ENCODE measurements at regions not wholly inside any gene's neighbourhood (a gene's known extent, or its start where the extent isn't known, plus 50 kb on each side); places are given as distances from the start of the nearest gene placed in this dataset.

GRCh38 chr10:42950606-42951485 is 126.0 kb upstream of the RET start (continued):
- TF ChIP-seq GATAD2B (conservative IDR thresholded peaks at IDR 0.05; ENCODE audit: low read depth) (no peak), EZH2 (IDR thresholded peaks at IDR 0.05; ENCODE audit: borderline replicate concordance, control insufficient read depth, low read depth, low read length) (no peak)

DNA sequence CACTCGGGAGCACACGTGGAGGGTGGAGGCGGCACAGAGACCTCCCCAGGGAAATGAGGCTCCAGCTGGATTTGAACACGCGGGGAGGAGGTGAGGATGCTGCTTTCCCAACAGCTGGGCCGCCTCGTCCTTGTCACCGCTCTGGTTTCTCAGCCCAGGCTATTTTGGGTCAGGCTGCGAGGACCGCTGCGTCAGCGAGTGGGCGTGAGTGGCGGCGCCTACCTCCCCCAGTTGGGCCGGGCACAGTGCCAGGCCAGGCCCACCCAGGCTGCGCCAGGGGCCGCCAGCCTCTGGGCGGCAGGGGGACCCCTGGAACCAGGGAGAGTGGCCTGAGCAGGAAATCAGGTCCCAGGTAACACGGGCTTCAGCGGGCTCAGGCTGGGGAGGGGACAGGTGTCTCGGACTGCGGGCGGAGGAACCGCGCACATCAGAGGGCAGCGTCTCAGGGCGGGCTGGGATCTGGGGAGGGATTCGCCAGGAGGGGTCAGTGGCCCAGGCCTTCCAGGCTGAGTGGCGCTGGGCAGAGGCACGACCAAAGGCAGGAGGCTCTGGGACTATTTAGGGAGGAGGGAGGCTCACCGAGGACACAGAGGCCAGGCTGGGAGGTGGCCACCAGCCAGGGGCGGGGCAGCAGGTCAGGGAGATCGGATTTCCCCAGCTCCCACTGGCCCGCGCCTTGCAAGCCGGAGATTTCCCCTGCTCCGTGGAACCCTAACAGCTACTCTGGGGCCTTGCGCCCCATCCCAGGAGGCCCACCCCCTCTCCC is 125.2 kb upstream of the RET start:
- no peak overlapping the region for H3K4me3 ChIP-seq
- H3K79me2 ChIP-seq (ENCODE audit: control insufficient read depth, insufficient read depth, low read length), result no peaks in the 10 kb centered on the region
- in situ Hi-C loops (cut with MboI), result no loop called here
- TF ChIP-seq BMI1 (IDR thresholded peaks at IDR 0.05; ENCODE audit: borderline replicate concordance) (no peak), RB1 (IDR thresholded peaks at IDR 0.05; ENCODE audit: borderline replicate concordance) (no peak), CBX5 (IDR thresholded peaks at IDR 0.05; ENCODE audit: low read depth) (no peak)
- no peak overlapping the region for H2AFZ ChIP-seq (ENCODE audit: control insufficient read depth, low read depth, low read length)
- ChIA-PET RAD21 (ENCODE audit: unreplicated experiment) (no interaction called here), SMC1A (ENCODE audit: uncharacterized antibody, unreplicated experiment) (no interaction called here), POLR2A (no interaction called here), CTCF (interaction anchor here (0.8 kb wide), 1 partner anchor 127 kb away, joined by 3 read pairs; no protein-coding TSS in a partner anchor)
- H4K20me1 ChIP-seq (ENCODE audit: control insufficient read depth, insufficient read depth), result no peaks in the 10 kb centered on the region
- H3K4me2 ChIP-seq (ENCODE audit: control insufficient read depth, insufficient read depth), result no peak overlapping the region
- intact Hi-C loops (cut with micrococcal nuclease; ENCODE audit: unreplicated experiment), result no loop called here
- H3K9me3 ChIP-seq (replicated peaks; ENCODE audit: control insufficient read depth, insufficient read depth, low read length), result no peaks in the 10 kb centered on the region
- BruUV-seq (replicated peaks), result no TSS peak
- no peaks in the 10 kb centered on the region for H3K36me3 ChIP-seq (ENCODE audit: control insufficient read depth in 2 of 2, insufficient read depth in 2 of 2, low read length in 1 of 2)
- H3K27me3 ChIP-seq (replicated peaks in 1 of 2; ENCODE audit: control insufficient read depth in 2 of 2, insufficient read depth in 2 of 2, low read length in 1 of 2), result no peaks in the 10 kb centered on the region; a peak in 1 of 4 replicates
- no peak overlapping the region for H3K27ac ChIP-seq (ENCODE audit: control insufficient read depth, insufficient read depth)
- DNase-seq (ENCODE audit: low read depth, low spot score) (no peak), ATAC-seq (no peak), FAIRE-seq (no peak)
- no peaks in the 10 kb centered on the region for H3K4me1 ChIP-seq (ENCODE audit: control insufficient read depth, insufficient read depth, low read length)
- no peak overlapping the region for H3K9ac ChIP-seq (ENCODE audit: control insufficient read depth, insufficient read depth, low read length)
- 53% methylated on average over 33 of the region's 39 CpGs for WGBS (ENCODE audit: insufficient coverage, insufficient replicate concordance, low lambda C conversion rate, missing lambda C conversion rate)

Data from GM12878 (cell line).